HCT116 (cell line): ENCODE measurements at regions not wholly inside any gene's neighbourhood (a gene's known extent, or its start where the extent isn't known, plus 50 kb on each side); places are given as distances from the start of the nearest gene placed in this dataset.

Experiments used
- ATAC-seq: fragments of 200-7000 bp; cut with Tn5 transposase; 2 replicates; pipeline ENCODE4 v1.9.1; 2020; ENCODE audit warnings: mild to moderate bottlenecking, moderate library complexity
- BruUV-seq: library from RNA; stranded (reverse); fragments of 400-500 nt; replicated peaks from 2 replicates; lab custom pipeline; 2021; lab: Mats Ljungman, UMichigan
- CTCF ChIA-PET: fragments of 300-600 bp; sonication (Branson Sonifier 250); formaldehyde crosslinking; loops from one replicate; lab custom pipeline; 2021; ENCODE audit warnings: antibody characterized with exemption; lab: Charles Lee
- POLR2A ChIA-PET: fragments of 300-600, 350-600 bp; sonication (Branson Sonifier 250); formaldehyde crosslinking; loops from one replicate; lab custom pipeline; 2021; ENCODE audit warnings: antibody characterized with exemption; lab: Charles Lee
- RAD21 ChIA-PET, 2 experiments: fragments of 300-600 bp; sonication (Branson Sonifier 250); formaldehyde crosslinking; loops; one replicate each; lab custom pipeline; 2023; ENCODE audit warnings: low total read pairs in 2 of 2; ENCODE audit not compliant: uncharacterized antibody in 2 of 2, unreplicated experiment in 2 of 2, low non-redundant PET in 1 of 2; lab: Charles Lee
- DNase-seq: peaks from one replicate; pipeline ENCODE4 v3.0.0-alpha.2; 2010; ENCODE audit warnings: low read depth, low spot score
- H2AFZ ChIP-seq: fragments of 200-600 bp; shearing (Covaris generic), sonication (generic); 2 replicates; pipeline ENCODE4 v1.6.1; 2017; ENCODE audit warnings: low read depth, mixed run types, mixed read lengths, antibody characterized with exemption, low read length; ENCODE audit not compliant: poor library complexity, severe bottlenecking
- H3K27ac ChIP-seq: 2 replicates; pipeline ENCODE4 v1.5.1; 2012; ENCODE audit warnings: low read depth, low read length
- H3K27me3 ChIP-seq: fragments of 200-600 bp; sonication (generic); 2 replicates; pipeline ENCODE4 v1.6.1; 2016; ENCODE audit warnings: mixed run types, low read length, mixed read lengths; ENCODE audit not compliant: insufficient read depth
- H3K36me3 ChIP-seq, 2 experiments: fragments of 200-500 bp in 1 of 2; fragments of 200-600 bp in 1 of 2; sonication (Bioruptor generic) in 1 of 2; sonication (generic) in 1 of 2; 2 replicates each; pipeline versions ENCODE4 v1.5.1 to v1.6.1; 2014 to 2016; ENCODE audit warnings: low read length in 2 of 2, inconsistent platforms in 1 of 2, mixed read lengths in 1 of 2, mixed run types in 1 of 2; ENCODE audit not compliant: insufficient read depth in 2 of 2, control insufficient read depth in 1 of 2
- H3K4me1 ChIP-seq, 2 experiments: fragments of 200-600 bp in 1 of 2; sonication (generic) in 1 of 2; 2 replicates each; pipeline versions ENCODE4 v1.5.1 to v1.6.1; 2012 to 2017; ENCODE audit warnings: low read length in 2 of 2, inconsistent platforms in 1 of 2, mild to moderate bottlenecking in 1 of 2, mixed read lengths in 1 of 2, mixed run types in 1 of 2, moderate library complexity in 1 of 2; ENCODE audit not compliant: insufficient read depth in 2 of 2, control insufficient read depth in 1 of 2
- H3K4me2 ChIP-seq: fragments of 200-600 bp; sonication (generic); 2 replicates; pipeline ENCODE4 v1.6.1; 2017; ENCODE audit warnings: mixed run types, low read length, mixed read lengths
- H3K4me3 ChIP-seq, 2 experiments: fragments of 200-600 bp in 1 of 2; sonication (generic) in 1 of 2; replicated peaks in 1 of 2; 2 replicates each; pipeline ENCODE4 v1.5.1; 2011 to 2016; ENCODE audit warnings: low read length in 2 of 2, control low read depth in 1 of 2, low read depth in 1 of 2, mild to moderate bottlenecking in 1 of 2, mixed read lengths in 1 of 2, mixed run types in 1 of 2
- H3K79me2 ChIP-seq: fragments of 200-600 bp; sonication (generic); 2 replicates; pipeline ENCODE4 v1.6.1; 2017; ENCODE audit warnings: mild to moderate bottlenecking, mixed run types, low read length, moderate library complexity, mixed read lengths; ENCODE audit not compliant: insufficient read depth
- H3K9ac ChIP-seq: fragments of 200-600 bp; sonication (generic); 2 replicates; pipeline ENCODE4 v1.6.1; 2016; ENCODE audit warnings: low read length, mixed read lengths
- H3K9me2 ChIP-seq: fragments of 200-600 bp; sonication (generic), shearing (Covaris generic); 2 replicates; pipeline ENCODE4 v1.6.1; 2017; ENCODE audit warnings: mixed run types, mild to moderate bottlenecking, moderate library complexity; ENCODE audit not compliant: insufficient read depth
- H3K9me3 ChIP-seq, 2 experiments: fragments of 200-500 bp in 1 of 2; fragments of 200-600 bp in 1 of 2; sonication (Bioruptor generic) in 1 of 2; sonication (generic) in 1 of 2; 2 replicates each; pipeline ENCODE4 v1.6.1; 2014 to 2017; ENCODE audit warnings: low read length in 2 of 2, mixed read lengths in 2 of 2, inconsistent platforms in 1 of 2, low read depth in 1 of 2, mild to moderate bottlenecking in 1 of 2, mixed run types in 1 of 2, moderate library complexity in 1 of 2; ENCODE audit not compliant: control insufficient read depth in 1 of 2, insufficient read depth in 1 of 2
- H4K20me1 ChIP-seq: fragments of 200-600 bp; sonication (generic), shearing (Covaris generic); 2 replicates; pipeline ENCODE4 v1.6.1; 2017; ENCODE audit warnings: mixed run types, mild to moderate bottlenecking, moderate library complexity; ENCODE audit not compliant: insufficient read depth
- ATF3 ChIP-seq: IDR thresholded peaks from 2 replicates; pipeline ENCODE4 v1.6.1; 2012
- CBX3 ChIP-seq: IDR thresholded peaks from 2 replicates; pipeline ENCODE4 v1.6.1; 2012; ENCODE audit warnings: low read depth
- CEBPB ChIP-seq: IDR thresholded peaks from 2 replicates; pipeline ENCODE4 v1.6.1; 2012; ENCODE audit warnings: low read depth
- CTCF ChIP-seq, 3 experiments: fragments of 200-600 bp in 1 of 3; sonication (generic) in 1 of 3; IDR thresholded peaks in 2 of 3; conservative IDR thresholded peaks in 1 of 3; 2 replicates each; pipeline ENCODE4 v1.5.1; 2012 to 2017; ENCODE audit warnings: low read depth in 2 of 3, low read length in 2 of 3, antibody characterized with exemption in 1 of 3, borderline replicate concordance in 1 of 3, control low read depth in 1 of 3, mild to moderate bottlenecking in 1 of 3, mixed read lengths in 1 of 3, mixed run types in 1 of 3, moderate library complexity in 1 of 3; ENCODE audit not compliant: insufficient read depth in 1 of 3
- EGR1 ChIP-seq: IDR thresholded peaks from 2 replicates; pipeline ENCODE4 v1.6.1; 2012; ENCODE audit warnings: low read depth
- ELF1 ChIP-seq: IDR thresholded peaks from 2 replicates; pipeline ENCODE4 v1.6.1; 2012; ENCODE audit warnings: low read depth, borderline replicate concordance
- EZH2 ChIP-seq: fragments of 200-600 bp; sonication (generic); IDR thresholded peaks from 2 replicates; pipeline ENCODE4 v1.6.1; 2017; ENCODE audit warnings: antibody characterized with exemption, mixed run types
- EZH2phosphoT487 ChIP-seq: fragments of 200-600 bp; IDR thresholded peaks from 2 replicates; pipeline ENCODE4 v1.6.1; 2018; ENCODE audit warnings: antibody characterized with exemption, borderline replicate concordance
- JUND ChIP-seq: IDR thresholded peaks from 2 replicates; pipeline ENCODE4 v1.6.1; 2012
- POLR2A ChIP-seq: IDR thresholded peaks from 2 replicates; pipeline ENCODE4 v1.7.0; 2011; ENCODE audit warnings: borderline replicate concordance; ENCODE audit not compliant: insufficient read depth, insufficient read length; ENCODE audit errors: extremely low read depth
- SIN3A ChIP-seq: IDR thresholded peaks from 2 replicates; pipeline ENCODE4 v1.6.1; 2012; ENCODE audit warnings: low read depth
- TCF7L2 ChIP-seq: IDR thresholded peaks from 2 replicates; pipeline ENCODE4 v1.7.0; 2011; ENCODE audit warnings: borderline replicate concordance, inconsistent platforms; ENCODE audit not compliant: insufficient read depth, insufficient read length; ENCODE audit errors: extremely low read depth
- YY1 ChIP-seq: IDR thresholded peaks from 2 replicates; pipeline ENCODE4 v1.6.1; 2011; ENCODE audit warnings: low read length, low read depth, moderate library complexity, mild to moderate bottlenecking; ENCODE audit not compliant: insufficient replicate concordance; ENCODE audit errors: extremely low read depth
- ZBTB33 ChIP-seq: IDR thresholded peaks from 2 replicates; pipeline ENCODE4 v1.6.1; 2011; ENCODE audit warnings: mild to moderate bottlenecking, low read length, moderate library complexity; ENCODE audit not compliant: insufficient replicate concordance; ENCODE audit errors: extremely low read depth
- ZFX ChIP-seq: fragments of 450-650 bp; IDR thresholded peaks from 2 replicates; pipeline ENCODE4 v1.6.1; 2017
- intact Hi-C: fragments of 100-400 bp; cut with micrococcal nuclease; formaldehyde crosslinking; loops from 2 replicates; pipeline ENCODE4 v1.10.0; 2022
- TF ChIP-seq, protein P1 (sequence below): IDR thresholded peaks from 2 replicates; pipeline ENCODE4 v1.6.1; 2012; ENCODE audit warnings: low read depth
- TF ChIP-seq, protein P2 (sequence below): IDR thresholded peaks from 2 replicates; pipeline ENCODE4 v1.6.1; 2012

GRCh38 chr7:41581041-41581440 lies 121.8 kb downstream of the INHBA start:
- no TSS peak for BruUV-seq
- Histone ChIP-seq H3K4me2 (no peak overlapping the region), H3K27ac (no peak overlapping the region), H3K79me2 (no peaks in the 10 kb centered on the region)
- POLR2A ChIA-PET = no interaction called here
- intact Hi-C loops = no loop called here
- TF ChIP-seq, protein P1, sequence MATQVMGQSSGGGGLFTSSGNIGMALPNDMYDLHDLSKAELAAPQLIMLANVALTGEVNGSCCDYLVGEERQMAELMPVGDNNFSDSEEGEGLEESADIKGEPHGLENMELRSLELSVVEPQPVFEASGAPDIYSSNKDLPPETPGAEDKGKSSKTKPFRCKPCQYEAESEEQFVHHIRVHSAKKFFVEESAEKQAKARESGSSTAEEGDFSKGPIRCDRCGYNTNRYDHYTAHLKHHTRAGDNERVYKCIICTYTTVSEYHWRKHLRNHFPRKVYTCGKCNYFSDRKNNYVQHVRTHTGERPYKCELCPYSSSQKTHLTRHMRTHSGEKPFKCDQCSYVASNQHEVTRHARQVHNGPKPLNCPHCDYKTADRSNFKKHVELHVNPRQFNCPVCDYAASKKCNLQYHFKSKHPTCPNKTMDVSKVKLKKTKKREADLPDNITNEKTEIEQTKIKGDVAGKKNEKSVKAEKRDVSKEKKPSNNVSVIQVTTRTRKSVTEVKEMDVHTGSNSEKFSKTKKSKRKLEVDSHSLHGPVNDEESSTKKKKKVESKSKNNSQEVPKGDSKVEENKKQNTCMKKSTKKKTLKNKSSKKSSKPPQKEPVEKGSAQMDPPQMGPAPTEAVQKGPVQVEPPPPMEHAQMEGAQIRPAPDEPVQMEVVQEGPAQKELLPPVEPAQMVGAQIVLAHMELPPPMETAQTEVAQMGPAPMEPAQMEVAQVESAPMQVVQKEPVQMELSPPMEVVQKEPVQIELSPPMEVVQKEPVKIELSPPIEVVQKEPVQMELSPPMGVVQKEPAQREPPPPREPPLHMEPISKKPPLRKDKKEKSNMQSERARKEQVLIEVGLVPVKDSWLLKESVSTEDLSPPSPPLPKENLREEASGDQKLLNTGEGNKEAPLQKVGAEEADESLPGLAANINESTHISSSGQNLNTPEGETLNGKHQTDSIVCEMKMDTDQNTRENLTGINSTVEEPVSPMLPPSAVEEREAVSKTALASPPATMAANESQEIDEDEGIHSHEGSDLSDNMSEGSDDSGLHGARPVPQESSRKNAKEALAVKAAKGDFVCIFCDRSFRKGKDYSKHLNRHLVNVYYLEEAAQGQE = no peak
- TF ChIP-seq TCF7L2 (no peak), JUND (no peak), EGR1 (no peak), ZBTB33 (no peak), CEBPB (no peak), CTCF (IDR thresholded peaks at IDR 0.05 in 2 of 3, conservative IDR thresholded peaks at IDR 0.05 in 1 of 3; ENCODE audit: borderline replicate concordance in 1 of 3, insufficient read depth in 1 of 3, low read depth in 2 of 3, low read length in 2 of 3) (no peak), ELF1 (no peak), SIN3A (no peak), ZFX (no peak), POLR2A (no peak), CBX3 (no peak), EZH2phosphoT487 (no peak), ATF3 (no peak), EZH2 (no peak), YY1 (no peak)
- TF ChIP-seq, protein P2, sequence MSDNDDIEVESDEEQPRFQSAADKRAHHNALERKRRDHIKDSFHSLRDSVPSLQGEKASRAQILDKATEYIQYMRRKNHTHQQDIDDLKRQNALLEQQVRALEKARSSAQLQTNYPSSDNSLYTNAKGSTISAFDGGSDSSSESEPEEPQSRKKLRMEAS = no peak
- TF ChIP-seq, all 23 proteins: peak for 0
- no peaks in the 10 kb centered on the region for H3K27me3 ChIP-seq
- CTCF ChIA-PET = no interaction called here
- no peaks in the 10 kb centered on the region for H3K36me3 ChIP-seq
- RAD21 ChIA-PET = no interaction called here
- H4K20me1 ChIP-seq = no peaks in the 10 kb centered on the region
- H3K9ac ChIP-seq = no peak overlapping the region
- H3K4me1 ChIP-seq = no peaks in the 10 kb centered on the region
- DNase-seq (no peak), ATAC-seq (no peak)
- H3K9me2 ChIP-seq = no peaks in the 10 kb centered on the region
- H3K4me3 ChIP-seq = no peak overlapping the region
- H3K9me3 ChIP-seq = no peaks in the 10 kb centered on the region
- no peak overlapping the region for H2AFZ ChIP-seq
